Stomach (tissue), 4 donors: ENCODE measurements at regions not wholly inside any gene's neighbourhood (a gene's known extent, or its start where the extent isn't known, plus 50 kb on each side); places are given as distances from the start of the nearest gene placed in this dataset.

ENCODE experiments used
- EP300 ChIP-seq: sonication (generic); formaldehyde crosslinking; IDR thresholded peaks from one replicate; pipeline ENCODE4 v1.6.1; 2017; ENCODE audit warnings: antibody characterized with exemption
- POLR2A ChIP-seq, 4 donors: fragments of 450-650 bp; IDR thresholded peaks; one replicate each; pipeline ENCODE4 v1.6.1; 2016; ENCODE audit warnings: antibody characterized with exemption in 4 of 4, control low read depth in 2 of 4, mild to moderate bottlenecking in 1 of 4, moderate library complexity in 1 of 4
- POLR2AphosphoS5 ChIP-seq, 3 donors: sonication (generic); formaldehyde crosslinking; IDR thresholded peaks; one replicate each; pipeline ENCODE4 v1.6.1; 2016; ENCODE audit warnings: antibody characterized with exemption in 3 of 3
- TF ChIP-seq, protein P1 (sequence below), 7 experiments: fragments of 450-650 bp in 4 of 7; fragments of 200-600 bp in 3 of 7; sonication (generic) in 3 of 7; IDR thresholded peaks; one replicate each; pipeline ENCODE4 v1.5.1; 2016 to 2019; ENCODE audit warnings: antibody characterized with exemption in 7 of 7, control low read depth in 2 of 7, mild to moderate bottlenecking in 1 of 7

- no peak for TF ChIP-seq EP300
- TF ChIP-seq, protein P1, sequence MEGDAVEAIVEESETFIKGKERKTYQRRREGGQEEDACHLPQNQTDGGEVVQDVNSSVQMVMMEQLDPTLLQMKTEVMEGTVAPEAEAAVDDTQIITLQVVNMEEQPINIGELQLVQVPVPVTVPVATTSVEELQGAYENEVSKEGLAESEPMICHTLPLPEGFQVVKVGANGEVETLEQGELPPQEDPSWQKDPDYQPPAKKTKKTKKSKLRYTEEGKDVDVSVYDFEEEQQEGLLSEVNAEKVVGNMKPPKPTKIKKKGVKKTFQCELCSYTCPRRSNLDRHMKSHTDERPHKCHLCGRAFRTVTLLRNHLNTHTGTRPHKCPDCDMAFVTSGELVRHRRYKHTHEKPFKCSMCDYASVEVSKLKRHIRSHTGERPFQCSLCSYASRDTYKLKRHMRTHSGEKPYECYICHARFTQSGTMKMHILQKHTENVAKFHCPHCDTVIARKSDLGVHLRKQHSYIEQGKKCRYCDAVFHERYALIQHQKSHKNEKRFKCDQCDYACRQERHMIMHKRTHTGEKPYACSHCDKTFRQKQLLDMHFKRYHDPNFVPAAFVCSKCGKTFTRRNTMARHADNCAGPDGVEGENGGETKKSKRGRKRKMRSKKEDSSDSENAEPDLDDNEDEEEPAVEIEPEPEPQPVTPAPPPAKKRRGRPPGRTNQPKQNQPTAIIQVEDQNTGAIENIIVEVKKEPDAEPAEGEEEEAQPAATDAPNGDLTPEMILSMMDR (IDR thresholded peaks at IDR 0.05), result no peak
- no peak for TF ChIP-seq POLR2A (IDR thresholded peaks at IDR 0.05)
- no peak for TF ChIP-seq POLR2AphosphoS5 (IDR thresholded peaks at IDR 0.05)
Measured at GRCh38 chr7:131039836-131040235, 287.8 kb upstream of the MKLN1 start.
